WTC11 (cell line): ENCODE measurements at regions not wholly inside any gene's neighbourhood (a gene's known extent, or its start where the extent isn't known, plus 50 kb on each side); places are given as distances from the start of the nearest gene placed in this dataset.

Experiments
- CBFB ChIP-seq: sonication (generic); formaldehyde crosslinking; IDR thresholded peaks from 2 replicates; pipeline ENCODE4 v1.8.1; 2022; ENCODE audit warnings: mild to moderate bottlenecking, low read depth, missing genetic modification reagents
- CTCF ChIP-seq: fragments of 200-600 bp; IDR thresholded peaks from 2 replicates; pipeline ENCODE4 v1.8.0; 2022; ENCODE audit warnings: antibody characterized with exemption
- HMGXB4 ChIP-seq: sonication (generic); formaldehyde crosslinking; IDR thresholded peaks from 2 replicates; pipeline ENCODE4 v1.8.1; 2023; ENCODE audit warnings: mild to moderate bottlenecking, moderate library complexity, missing genetic modification reagents
- SP1 ChIP-seq: sonication (generic); formaldehyde crosslinking; conservative IDR thresholded peaks from 2 replicates; pipeline ENCODE4 v1.8.1; 2022; ENCODE audit warnings: missing genetic modification reagents
- USF2 ChIP-seq: sonication (generic); formaldehyde crosslinking; IDR thresholded peaks from 2 replicates; pipeline ENCODE4 v1.8.1; 2023; ENCODE audit warnings: mild to moderate bottlenecking, missing genetic modification reagents, moderate library complexity

GRCh38 chr2:145749556-145749955 is 1229.6 kb upstream of the ZEB2 start:
- TF ChIP-seq USF2 (no peak), CBFB (CRISPR knock-in tag) (no peak), CTCF (no peak), SP1 (no peak), HMGXB4 (CRISPR knock-in tag) (no peak)
